ENCODE measurements at regions not wholly inside any gene's neighbourhood (a gene's known extent, or its start where the extent isn't known, plus 50 kb on each side); places are given as distances from the start of the nearest gene placed in this dataset.

- TF ChIP-seq CTCF (optimal IDR thresholded peaks at IDR 0.05 in 1 of 3, IDR thresholded peaks at IDR 0.05 in 1 of 3, conservative IDR thresholded peaks at IDR 0.05 in 1 of 3; ENCODE audit: extremely low read depth in 1 of 3, insufficient read depth in 2 of 3, low read length in 3 of 3) (no peak), EZH2 (IDR thresholded peaks at IDR 0.05; ENCODE audit: low read length) (no peak)
These were observed 246.5 kb downstream of the FGF9 start for GRCh38 chr13:21917086-21918015.

Data from keratinocyte (primary cell).